CD4-positive, alpha-beta T cell treated with Interleukin-15 for 1 hour (primary cell): ENCODE measurements at regions not wholly inside any gene's neighbourhood (a gene's known extent, or its start where the extent isn't known, plus 50 kb on each side); places are given as distances from the start of the nearest gene placed in this dataset.
"Not testable (repeated sequence)": the region's sequence is repeated elsewhere in the genome, so short reads cannot be mapped to it uniquely, and the experiment has no call there.

Experiments used
- DNase-seq: peaks from one replicate; pipeline ENCODE4 v3.0.0-alpha.2; 2020

DNA sequence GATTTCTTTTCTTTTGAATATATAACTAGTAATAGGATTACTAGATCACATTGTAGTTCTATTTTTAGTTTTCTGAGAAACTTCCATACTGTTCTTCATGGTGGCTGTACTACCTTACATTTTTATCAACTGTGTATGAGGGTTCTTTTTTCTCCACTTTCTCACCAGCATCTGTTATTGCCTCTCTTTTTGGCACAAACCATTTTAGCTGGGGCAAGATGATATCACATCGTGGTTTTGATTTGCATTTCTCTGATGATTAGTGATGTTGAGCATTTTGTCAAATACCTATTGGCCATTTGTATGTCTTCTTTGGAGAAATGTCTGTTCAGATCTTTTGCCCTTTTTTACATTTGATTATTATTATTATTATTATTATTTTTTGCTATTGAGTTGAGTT lies 86.1 kb upstream of the TCF21 start:
- no peak for DNase-seq

DNA sequence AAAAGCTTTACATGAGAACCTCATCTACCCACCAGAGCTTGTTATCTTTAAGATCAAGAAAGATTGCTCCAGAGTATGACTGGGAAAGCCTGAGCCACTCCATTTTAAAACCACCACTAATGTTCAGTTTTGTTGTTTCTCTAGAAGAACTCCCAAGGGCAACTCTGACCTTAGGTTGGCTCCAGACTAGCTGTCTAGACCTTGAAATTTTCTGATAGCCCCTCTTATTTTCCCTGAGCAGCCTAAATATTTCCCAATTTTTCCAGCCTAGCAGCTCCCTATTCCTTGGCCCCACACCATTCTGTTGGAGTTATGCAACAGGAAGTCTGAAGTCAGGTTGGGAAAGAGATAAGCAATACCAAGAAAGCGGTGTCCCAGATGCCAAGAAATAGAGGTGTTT lies 84.6 kb upstream of the TCF21 start:
- DNase-seq, result no peak

DNA sequence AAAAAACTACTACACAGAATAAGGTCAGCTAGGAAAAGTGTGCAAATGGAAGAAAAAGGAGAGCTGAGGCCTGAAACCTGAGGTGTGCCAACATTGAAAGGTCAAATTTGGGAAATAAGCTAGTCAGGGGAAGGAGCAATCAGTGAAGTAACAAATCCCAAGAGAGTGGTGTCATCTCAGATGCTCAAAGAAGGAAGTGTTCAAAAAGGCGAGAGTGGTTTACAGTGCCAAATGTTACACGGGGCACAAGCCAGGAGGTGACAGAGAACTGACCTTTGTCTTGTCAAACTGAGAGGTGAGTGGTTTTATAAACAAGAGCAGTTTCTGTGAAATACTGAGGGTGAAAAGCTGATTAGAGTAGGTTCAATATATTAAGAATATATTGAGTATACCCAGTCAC lies 83.0 kb upstream of the TCF21 start:
- DNase-seq, result no peak

DNA sequence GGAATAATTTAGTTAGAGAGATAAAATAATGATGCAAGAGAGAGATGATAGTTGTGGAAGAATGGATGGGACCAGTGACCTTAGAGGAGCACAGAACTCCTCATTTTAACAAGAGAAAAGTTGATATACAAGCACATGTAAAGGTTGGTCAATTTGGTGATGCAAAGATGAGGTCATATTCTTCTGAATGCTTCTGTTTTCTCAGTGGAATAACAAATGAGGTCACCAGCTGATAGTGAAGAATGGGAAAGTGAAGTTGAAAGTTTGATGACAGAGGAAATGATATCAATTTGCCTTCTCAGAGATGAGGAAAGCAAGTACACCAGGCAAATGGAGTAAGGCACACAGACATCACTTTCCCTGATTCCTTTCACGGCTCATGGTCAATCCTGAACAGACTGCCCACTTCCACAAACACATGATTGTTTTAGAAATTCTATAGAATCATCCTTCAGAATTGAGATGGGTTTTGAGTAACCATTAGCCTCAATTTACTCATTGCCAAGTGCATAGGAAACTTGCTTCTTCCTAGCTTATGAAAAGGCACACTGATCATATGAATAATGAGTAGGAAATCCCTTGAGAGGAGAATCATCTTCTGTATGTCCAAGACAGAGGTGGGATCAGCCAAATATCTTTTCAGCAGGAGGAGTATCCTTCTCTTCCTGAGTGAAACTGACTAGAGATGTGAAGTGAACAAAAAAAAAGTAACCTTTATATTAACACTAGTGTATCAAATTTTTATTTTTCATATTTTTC lies 82.4 kb upstream of the TCF21 start:
- DNase-seq, result no peak

DNA sequence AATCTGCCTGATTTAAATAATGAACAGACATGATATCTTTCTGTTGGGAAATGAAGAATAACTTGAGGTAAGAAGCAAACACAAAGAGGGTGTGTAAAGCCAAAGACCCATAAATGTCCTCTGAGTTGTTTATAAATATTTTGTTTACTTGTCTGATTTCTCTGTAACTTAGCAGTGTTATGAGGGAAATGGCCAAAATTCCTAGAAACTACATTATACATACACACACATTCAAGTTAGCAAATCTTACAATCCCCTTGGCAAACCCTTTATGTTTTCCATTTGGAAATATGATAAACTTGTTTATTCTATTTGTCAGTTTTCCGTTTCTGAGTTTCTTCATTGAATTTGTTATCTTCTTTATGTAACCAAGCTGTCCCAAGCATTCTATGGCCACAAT lies 81.4 kb upstream of the TCF21 start:
- no peak for DNase-seq

DNA sequence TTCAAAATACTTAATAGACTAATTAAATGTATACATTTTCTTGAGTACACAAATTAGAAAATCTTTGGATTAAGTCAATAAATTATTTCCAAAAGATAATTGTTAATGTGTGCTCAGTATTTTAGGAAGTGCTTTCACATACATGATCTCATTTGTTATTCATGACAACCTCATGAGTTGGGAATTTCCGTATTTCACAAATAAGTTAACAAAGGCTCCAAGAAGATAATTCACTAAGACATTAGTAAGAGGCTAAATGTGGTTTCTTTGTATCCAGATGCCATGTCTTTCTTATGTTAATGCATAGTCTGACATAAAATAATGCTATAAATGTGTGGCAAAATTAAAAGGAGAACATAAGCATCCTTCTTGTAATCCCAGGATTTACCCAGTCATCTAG lies 79.5 kb upstream of the TCF21 start:
- no peak for DNase-seq

DNA sequence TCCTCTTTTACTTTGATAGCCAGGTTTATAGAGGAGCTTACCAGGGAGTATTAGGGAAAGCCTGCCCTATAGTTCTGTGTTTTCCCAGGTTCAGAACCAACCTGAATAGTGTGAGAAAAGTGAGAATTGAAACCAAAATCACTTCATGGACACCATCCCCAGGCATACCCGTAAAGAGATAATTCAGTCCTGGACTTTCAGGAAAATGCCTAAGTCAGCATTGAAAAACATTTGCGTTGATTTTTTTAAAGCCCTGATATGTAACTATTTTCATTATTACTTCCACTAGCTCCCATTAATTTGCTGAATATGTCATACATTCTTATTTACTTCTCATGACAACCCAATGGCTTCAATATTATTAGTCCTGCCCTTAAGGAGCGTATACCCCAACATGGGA lies 77.4 kb upstream of the TCF21 start:
- DNase-seq, result no peak

DNA sequence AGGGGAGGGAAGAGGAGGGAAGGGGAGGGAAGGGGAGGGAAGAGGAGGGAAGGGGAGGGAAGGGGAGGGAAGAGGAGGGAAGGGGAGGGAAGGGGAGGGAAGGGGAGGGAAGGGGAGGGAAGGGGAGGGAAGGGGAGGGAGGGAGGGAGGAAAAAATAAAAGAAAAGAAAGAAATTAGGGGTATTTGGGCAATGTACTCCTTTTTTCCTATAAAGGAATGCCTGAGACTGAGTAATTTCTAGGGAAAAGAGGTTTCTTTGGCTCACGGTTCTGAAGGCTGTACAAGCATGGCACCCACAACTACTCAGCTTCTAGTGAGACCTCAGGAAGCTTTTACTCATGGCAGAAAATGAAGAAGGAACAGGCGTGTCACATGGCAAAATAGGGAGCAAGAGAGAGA lies 76.5 kb upstream of the TCF21 start:
- not testable (repeated sequence) for DNase-seq

DNA sequence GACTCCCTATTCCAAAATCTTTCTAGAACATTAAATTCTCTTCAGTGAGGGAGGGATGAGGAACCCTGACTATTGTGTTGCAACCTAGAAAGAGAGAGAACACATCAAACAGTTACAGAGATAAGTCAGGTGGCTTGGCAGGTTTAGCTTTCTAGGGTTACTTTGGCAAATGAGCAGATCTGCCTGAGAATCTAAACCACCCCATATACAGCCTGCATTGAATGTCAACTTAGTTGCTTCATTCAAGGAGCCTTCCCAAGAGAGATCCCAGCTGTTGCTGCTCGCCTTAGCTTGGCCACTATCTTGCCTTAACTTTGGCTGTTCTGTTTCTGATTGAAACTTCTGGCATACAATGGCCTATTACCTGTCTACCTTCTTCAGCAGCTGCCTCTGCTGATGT lies 74.7 kb upstream of the TCF21 start:
- no peak for DNase-seq

DNA sequence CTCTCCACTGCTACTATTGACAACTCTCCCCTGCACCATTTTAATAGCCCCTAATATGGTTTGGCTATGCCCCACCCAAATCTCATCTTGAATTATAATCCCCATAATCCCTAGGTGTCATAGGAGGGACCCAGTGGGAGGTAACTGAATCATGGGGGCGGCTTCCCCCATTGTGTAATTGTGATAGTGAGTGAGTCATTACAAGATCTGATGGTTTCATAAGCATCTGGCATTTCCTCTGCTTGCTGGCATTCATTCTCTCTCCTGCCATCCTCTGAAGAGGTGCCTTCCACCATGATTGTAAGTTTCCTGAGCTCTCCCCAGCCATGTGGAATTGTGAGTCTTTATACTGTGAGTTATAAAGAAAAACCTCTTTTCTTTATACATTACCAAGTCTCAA lies 74.1 kb upstream of the TCF21 start:
- DNase-seq, result no peak

DNA sequence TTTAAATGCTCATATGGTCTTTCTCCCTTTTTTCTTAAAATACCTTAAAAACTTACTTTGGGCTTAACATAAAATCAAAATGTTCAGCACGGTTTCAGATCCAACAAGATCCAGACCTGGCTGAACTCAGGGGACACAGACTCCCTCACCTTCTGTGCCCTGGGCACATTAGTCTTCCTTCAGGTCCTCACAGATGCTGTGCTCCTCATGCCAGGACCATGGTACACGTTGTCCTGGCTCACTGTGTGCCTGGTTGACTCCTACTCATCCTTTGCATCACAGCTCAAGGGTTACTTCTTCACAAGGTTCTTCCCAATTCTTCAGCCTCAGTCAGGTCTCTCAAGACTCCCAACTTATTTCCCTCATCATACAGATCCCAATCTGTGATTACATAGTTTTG lies 73.6 kb upstream of the TCF21 start:
- DNase-seq, result no peak

DNA sequence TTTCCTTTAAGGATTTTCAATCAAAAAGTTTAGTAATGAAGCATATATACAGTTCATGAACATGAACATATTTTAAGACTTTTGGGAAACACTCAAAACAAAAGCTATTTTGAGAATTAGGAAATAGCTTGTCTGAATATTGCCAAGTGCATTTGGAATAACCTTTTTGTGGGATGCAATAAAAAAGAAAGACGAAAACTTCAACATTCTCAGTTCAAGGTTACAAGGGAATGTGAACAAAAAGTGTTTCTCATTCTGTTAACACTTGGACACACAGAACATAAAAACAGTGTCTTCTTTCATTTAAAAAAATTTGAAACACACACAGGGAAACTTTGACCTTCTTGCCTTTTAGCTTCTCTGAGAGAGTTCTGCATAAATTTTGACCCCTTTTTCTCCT lies 72.7 kb upstream of the TCF21 start:
- DNase-seq, result no peak

DNA sequence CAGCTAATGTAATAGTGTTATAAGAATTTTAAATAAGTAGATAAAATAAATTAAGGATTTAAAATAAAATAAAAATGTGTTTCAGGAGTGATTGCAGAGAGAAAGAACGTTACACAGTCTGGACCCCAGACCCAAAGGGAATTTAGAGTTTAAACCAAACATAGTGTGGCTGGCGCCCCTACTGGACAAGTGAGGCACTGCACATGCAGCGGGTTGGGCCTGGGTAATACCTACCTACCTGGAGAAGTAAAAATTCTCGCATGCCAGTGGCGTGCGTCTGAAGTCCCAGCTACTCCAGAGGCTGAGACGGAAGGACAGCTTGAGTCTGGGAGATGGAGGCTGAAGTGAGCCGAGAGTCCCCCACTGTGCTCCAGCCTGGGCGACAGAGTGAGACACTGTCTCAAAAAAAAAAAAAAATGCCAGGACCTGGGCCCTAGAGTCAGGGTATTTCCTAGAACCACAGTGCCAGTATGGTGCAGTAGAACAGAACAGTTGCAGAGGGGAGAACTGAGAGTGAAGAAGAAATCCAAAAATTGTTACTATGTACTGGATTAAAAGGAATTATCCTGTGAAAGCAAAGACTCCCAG lies 71.4 kb upstream of the TCF21 start:
- DNase-seq, result no peak

DNA sequence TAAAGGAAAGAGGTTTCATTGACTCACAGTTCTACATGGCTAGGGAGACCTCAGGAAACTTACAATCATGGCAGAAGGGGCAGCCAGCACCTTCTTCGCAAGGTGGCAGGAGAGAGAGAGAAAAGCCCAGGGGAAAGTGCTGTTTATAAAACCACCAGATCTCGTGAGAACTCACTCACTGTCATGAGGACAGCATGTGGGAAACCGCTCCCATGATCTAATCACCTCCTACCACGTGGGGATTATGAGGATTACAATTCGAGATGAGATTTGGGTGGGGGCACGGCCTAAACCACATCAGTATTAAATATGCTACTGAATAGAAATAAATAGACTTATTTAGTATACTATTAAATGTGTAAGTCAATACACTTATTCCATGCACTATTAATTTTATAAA lies 70.6 kb upstream of the TCF21 start:
- DNase-seq, result no peak

DNA sequence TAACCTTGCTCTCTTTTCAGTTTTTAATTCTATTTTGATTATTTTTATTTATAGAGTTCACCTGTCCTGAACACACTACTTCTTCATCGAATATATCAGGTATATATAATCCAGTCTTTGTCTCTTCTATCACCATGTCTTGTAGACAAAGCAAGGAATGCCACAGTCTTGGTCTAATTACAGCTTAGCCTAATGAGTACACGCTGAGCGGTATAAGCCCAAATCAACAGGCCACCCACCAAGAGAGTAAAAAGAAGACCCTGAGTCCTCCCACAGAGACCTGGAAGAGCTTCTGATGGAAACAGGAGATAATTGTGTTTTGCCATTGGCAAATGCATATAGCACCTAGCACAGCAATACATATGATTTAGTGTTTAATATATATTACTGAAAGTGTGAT lies 68.7 kb upstream of the TCF21 start:
- no peak for DNase-seq

DNA sequence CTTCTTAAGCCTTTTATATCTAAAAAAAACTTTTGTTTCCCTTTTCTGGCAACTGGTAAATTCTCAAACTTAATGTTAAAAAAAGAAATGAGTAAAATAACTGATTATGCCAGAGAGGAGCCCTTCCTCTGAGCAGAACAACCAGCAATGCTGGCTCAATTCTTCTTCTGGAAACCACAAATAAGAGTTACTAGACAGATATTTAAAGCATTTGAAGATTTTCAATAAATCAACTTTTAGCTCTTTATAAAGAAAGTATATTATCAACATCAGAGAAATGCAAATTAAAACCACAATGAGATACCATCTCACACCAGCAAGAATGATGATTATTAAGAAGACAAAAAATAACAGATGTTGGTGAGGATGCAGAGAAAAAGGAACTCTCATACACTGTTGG lies 61.1 kb upstream of the TCF21 start:
- DNase-seq, result no peak

DNA sequence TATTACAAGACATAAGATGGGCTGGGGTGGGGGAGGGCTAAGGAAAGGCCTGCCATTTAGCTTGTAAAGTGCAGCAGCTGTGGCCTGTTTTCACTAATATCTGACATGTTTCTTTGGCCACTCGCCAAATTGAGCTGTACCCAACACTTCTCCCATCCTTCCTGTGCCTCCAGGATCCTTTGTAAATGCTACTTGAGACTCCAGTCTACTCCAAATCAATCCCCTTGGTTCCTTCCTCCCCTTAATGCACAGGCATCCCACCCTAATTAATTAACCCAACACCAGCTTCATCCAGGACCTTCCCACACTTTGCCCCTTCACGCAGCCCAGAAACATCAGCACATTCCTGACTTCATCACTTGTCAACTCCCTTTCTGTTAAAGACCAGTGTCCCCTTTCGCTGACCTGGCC lies 55.0 kb upstream of the TCF21 start:
- DNase-seq, result no peak

DNA sequence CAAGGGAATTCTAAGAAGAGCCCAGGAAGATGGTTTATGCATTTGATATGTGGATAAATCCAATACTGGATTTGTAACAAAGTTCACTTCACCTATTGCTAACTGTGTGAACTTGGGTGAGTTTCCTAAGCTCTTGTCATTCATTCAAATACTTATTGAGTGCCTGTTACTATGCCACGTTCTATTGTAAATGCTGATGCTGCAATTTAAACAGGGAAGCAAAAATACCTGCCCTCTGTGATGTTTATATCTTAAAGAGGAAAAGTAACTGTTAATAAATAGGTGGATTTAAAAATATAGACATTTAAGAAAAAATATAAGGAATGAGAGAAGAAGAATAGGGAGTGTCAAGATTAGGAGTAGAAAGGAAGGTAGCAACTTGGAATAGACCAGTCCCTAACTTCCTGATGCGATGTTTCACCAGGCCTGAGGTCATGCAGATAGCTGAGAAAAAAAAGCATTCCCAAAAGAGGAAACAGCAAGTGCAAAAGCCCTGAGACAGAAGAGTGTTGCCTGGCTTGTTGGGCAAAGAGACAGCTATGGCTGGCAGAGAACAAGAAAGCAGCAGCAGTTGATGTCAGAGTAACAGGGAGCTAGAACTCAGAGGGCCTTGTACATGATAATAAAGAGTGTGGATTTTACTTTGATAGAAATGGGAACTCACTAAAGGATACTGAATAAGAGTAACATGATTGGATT lies 54.3 kb upstream of the TCF21 start:
- no peak for DNase-seq

DNA sequence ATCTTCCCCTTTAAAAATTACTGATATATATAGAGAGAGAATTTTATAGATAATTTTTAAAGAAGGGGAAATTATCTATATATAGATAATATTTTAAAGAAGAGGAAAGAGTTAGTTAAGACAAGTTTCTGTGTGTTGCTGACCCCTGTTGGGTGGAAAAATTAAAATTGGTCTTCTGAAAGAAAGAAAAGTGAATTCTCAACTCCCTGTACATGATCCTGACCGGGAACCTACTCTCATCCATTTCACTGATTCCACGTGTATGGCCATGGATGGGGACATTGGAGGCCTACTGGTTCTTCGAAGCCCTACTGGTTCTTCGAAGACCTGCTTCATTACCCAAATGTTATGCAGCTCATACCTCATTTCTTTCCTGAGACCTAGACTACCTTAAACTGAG lies 53.0 kb upstream of the TCF21 start:
- DNase-seq, result no peak

DNA sequence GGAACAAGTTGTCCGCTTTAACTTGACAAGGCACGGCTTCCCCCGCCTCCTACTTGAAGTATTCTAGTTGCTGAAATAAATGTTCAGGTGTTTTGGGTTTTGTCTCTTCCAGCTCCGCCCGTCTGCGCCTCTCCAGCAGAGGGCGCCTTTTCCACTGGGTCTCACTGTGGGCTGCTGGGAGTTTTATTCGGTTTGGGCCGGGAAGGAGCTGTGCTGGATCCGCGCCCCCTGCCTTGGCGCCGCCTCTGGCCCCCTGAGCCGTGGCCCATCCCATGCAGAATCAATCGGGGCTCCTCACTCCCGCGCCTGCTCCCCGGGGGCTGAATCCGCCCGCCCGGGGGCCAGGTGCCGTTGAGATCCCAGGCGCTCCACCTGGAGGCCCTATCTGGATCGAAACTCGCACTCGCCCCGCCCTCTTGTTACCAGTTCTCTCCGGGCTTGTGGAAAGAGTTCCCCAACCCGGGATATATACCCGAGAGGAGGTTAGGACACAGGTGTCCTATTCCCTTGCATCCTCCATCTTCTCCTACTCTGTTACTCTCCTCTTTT lies 51.0 kb upstream of the TCF21 start:
- DNase-seq, result peak; percentile 20
